K562 (cell line): ENCODE measurements at regions not wholly inside any gene's neighbourhood (a gene's known extent, or its start where the extent isn't known, plus 50 kb on each side); places are given as distances from the start of the nearest gene placed in this dataset.

Source experiments
- ATAC-seq: fragments of 200-7000 bp; cut with Tn5 transposase; 3 replicates; pipeline ENCODE4 v1.9.1; 2020; ENCODE audit warnings: moderate library complexity
- BruUV-seq: library from RNA; stranded (reverse); fragments of 400-500 nt; replicated peaks from 2 replicates; lab custom pipeline; 2021; lab: Mats Ljungman, UMichigan
- CTCF ChIA-PET: fragments of 300-600 bp; formaldehyde crosslinking; extraction: SDS; loops from one replicate; lab custom pipeline; 2021; ENCODE audit warnings: low intra/inter-chr PET ratio; lab: Yijun Ruan, JAX
- POLR2A ChIA-PET: fragments of 300-600, 350-650 bp; sonication (Branson Sonifier 250); formaldehyde crosslinking; extraction: SDS; loops from one replicate; lab custom pipeline; 2021; ENCODE audit warnings: antibody characterized with exemption, inconsistent platforms; lab: Yijun Ruan, JAX
- DNase-seq, 4 experiments: peaks; one replicate each; pipeline versions ENCODE4 v3.0.0 to v3.0.0-alpha.2; 2011 to 2018; ENCODE audit warnings: low spot score in 3 of 4, mixed read lengths in 3 of 4; ENCODE audit errors: extremely low read depth in 1 of 4
- FAIRE-seq: peaks from 2 replicates; lab custom pipeline; 2011; peaks lifted over from hg19 to GRCh38; lab: Jason Lieb, UNC
- H2AFZ ChIP-seq: 2 replicates; pipeline ENCODE4 v1.6.0; 2011; ENCODE audit warnings: low read depth, low read length, control low read depth, inconsistent platforms
- H3K27ac ChIP-seq: fragments of 200-600 bp; 3 replicates; pipeline ENCODE4 v1.8.0; 2011; ENCODE audit warnings: low read depth, mild to moderate bottlenecking, control low read depth, inconsistent platforms, low read length, moderate library complexity, mixed read lengths; ENCODE audit errors: extremely low read depth
- H3K27me3 ChIP-seq, 2 experiments: fragments of 300-600 bp in 1 of 2; 2 replicates in 1 of 2; 3 replicates in 1 of 2; pipeline versions ENCODE4 v1.6.0 to v1.8.0; 2011; ENCODE audit warnings: inconsistent platforms in 2 of 2, low read length in 2 of 2, mild to moderate bottlenecking in 1 of 2, mixed read lengths in 1 of 2, moderate library complexity in 1 of 2; ENCODE audit not compliant: control insufficient read depth in 2 of 2, insufficient read depth in 2 of 2
- H3K36me3 ChIP-seq: fragments of 300-600 bp; 3 replicates; pipeline ENCODE4 v1.8.0; 2011; ENCODE audit warnings: mild to moderate bottlenecking, low read length, inconsistent platforms; ENCODE audit not compliant: control insufficient read depth, insufficient read depth
- H3K4me1 ChIP-seq, 2 experiments: fragments of 200-600 bp in 1 of 2; replicated peaks in 1 of 2; 2 replicates in 1 of 2; 3 replicates in 1 of 2; pipeline versions ENCODE4 v1.5.1 to v1.8.0; 2011; ENCODE audit warnings: inconsistent platforms in 2 of 2, low read length in 2 of 2, mild to moderate bottlenecking in 1 of 2, mixed read lengths in 1 of 2, moderate library complexity in 1 of 2; ENCODE audit not compliant: control insufficient read depth in 2 of 2, insufficient read depth in 2 of 2
- H3K4me2 ChIP-seq: 2 replicates; pipeline ENCODE4 v1.6.1; 2011; ENCODE audit warnings: low read length, control low read depth, inconsistent platforms, mixed read lengths; ENCODE audit not compliant: insufficient read depth
- H3K4me3 ChIP-seq: fragments of 200-600 bp; sonication (generic), shearing (Covaris generic); 2 replicates; pipeline ENCODE4 v1.5.1; 2016; ENCODE audit warnings: control low read depth, inconsistent platforms
- H3K79me2 ChIP-seq: fragments of 200-600 bp; 3 replicates; pipeline ENCODE4 v1.8.0; 2011; ENCODE audit warnings: low read length, inconsistent platforms; ENCODE audit not compliant: control insufficient read depth, insufficient read depth
- H3K9ac ChIP-seq, 2 experiments: 2 replicates each; pipeline versions ENCODE4 v1.6.0 to v1.6.1; 2011; ENCODE audit warnings: low read depth in 2 of 2, low read length in 2 of 2, control low read depth in 1 of 2, inconsistent platforms in 1 of 2, mild to moderate bottlenecking in 1 of 2, mixed read lengths in 1 of 2; ENCODE audit not compliant: insufficient read depth in 1 of 2
- H3K9me1 ChIP-seq: one replicate; pipeline ENCODE4 v1.6.0; 2011; ENCODE audit warnings: inconsistent platforms, mild to moderate bottlenecking, low read length, moderate library complexity; ENCODE audit not compliant: control insufficient read depth, insufficient read depth
- H3K9me3 ChIP-seq: replicated peaks from 2 replicates; pipeline ENCODE4 v1.5.1; 2011; ENCODE audit warnings: low read depth, low read length, inconsistent platforms; ENCODE audit not compliant: control insufficient read depth, insufficient read depth
- H4K20me1 ChIP-seq: replicated peaks from 2 replicates; pipeline ENCODE4 v1.6.1; 2011; ENCODE audit warnings: low read length, inconsistent platforms, mixed read lengths; ENCODE audit not compliant: control insufficient read depth, insufficient read depth
- NFATC3 ChIP-seq: fragments of 450-650 bp; IDR thresholded peaks from 2 replicates; pipeline ENCODE4 v1.6.1; 2017; ENCODE audit warnings: mild to moderate bottlenecking
- ZBTB40 ChIP-seq, 2 experiments: fragments of 450-650 bp in 1 of 2; sonication (generic) in 1 of 2; formaldehyde crosslinking in 1 of 2; IDR thresholded peaks; 2 replicates each; pipeline versions ENCODE4 v1.7.1 to v1.9.0; 2016 to 2022; ENCODE audit warnings: inconsistent platforms in 1 of 2, mild to moderate bottlenecking in 1 of 2, missing genetic modification reagents in 1 of 2
- ZBTB9 ChIP-seq: fragments of 450-650 bp; formaldehyde crosslinking; IDR thresholded peaks from 2 replicates; pipeline ENCODE4 v1.4.0; 2020; ENCODE audit warnings: mild to moderate bottlenecking, moderate library complexity
- ZNF77 ChIP-seq: fragments of 250-450 bp; sonication (Bioruptor Pico); IDR thresholded peaks from 2 replicates; pipeline ENCODE4 v1.5.0; 2020
- whole genome bisulfite sequencing: fragments of 100-300 bp; shearing (Covaris generic); methylation state at CpG from one replicate; pipeline ENCODE4 v1.1.6; 2016; ENCODE audit warnings: low coverage, mixed read lengths; ENCODE audit not compliant: insufficient coverage; ENCODE audit errors: missing lambda C conversion rate; 5-methylcytosine and 5-hydroxymethylcytosine counted together
- in situ Hi-C: fragments of 300-500 bp; cut with MboI; formaldehyde crosslinking; loops from 4 replicates; pipeline ENCODE4 v1.15.0; 2018; ENCODE audit warnings: inconsistent platforms, mixed read lengths
- intact Hi-C: fragments of 100-400 bp; cut with micrococcal nuclease; formaldehyde crosslinking; loops from 2 replicates; pipeline ENCODE4 v1.14.2; 2022
- TF ChIP-seq, protein P1 (sequence below): fragments of 450-650 bp; conservative IDR thresholded peaks from 2 replicates; pipeline ENCODE4 v1.6.1; 2016; ENCODE audit warnings: missing genetic modification characterization, low read depth, mild to moderate bottlenecking, control low read depth, missing compliant biosample characterization
- TF ChIP-seq, protein P2 (sequence below): sonication (generic); formaldehyde crosslinking; IDR thresholded peaks from 2 replicates; pipeline ENCODE4 v1.8.1; 2023; ENCODE audit warnings: mild to moderate bottlenecking, missing genetic modification reagents

DNA sequence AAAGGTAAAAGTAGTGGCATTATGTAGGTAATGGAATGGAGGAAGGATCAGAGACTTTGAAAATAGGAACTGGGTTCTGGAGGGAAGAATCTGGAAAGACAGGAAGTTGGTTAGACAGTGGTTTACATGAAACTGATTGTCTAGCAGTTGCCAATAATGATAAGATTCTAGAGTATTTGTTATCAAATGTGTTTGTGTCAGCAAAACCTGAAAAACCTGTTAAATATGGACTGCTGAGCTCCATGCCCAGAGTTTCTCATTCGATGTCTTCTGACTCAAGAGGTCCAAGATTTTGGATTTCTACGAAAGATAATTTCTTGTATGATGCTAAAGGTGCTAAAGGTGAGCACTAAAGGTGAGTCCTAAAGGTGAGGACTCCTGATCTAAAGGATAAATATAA lies 515.0 kb upstream of the TUSC1 start:
- Histone ChIP-seq H3K4me1 (no peaks in the 10 kb centered on the region), H3K4me3 (no peak overlapping the region), H3K79me2 (no peaks in the 10 kb centered on the region), H4K20me1 (no peaks in the 10 kb centered on the region), H3K4me2 (no peak overlapping the region), H3K36me3 (no peaks in the 10 kb centered on the region), H2AFZ (no peak overlapping the region), H3K27me3 (no peaks in the 10 kb centered on the region), H3K9me3 (no peaks in the 10 kb centered on the region), H3K9ac (no peak overlapping the region), H3K9me1 (no peaks in the 10 kb centered on the region), H3K27ac (no peak overlapping the region)
- DNase-seq, result no peak
- ChIA-PET POLR2A (no interaction called here), CTCF (no interaction called here)
- in situ Hi-C loops, result no loop called here
- intact Hi-C loops, result no loop called here
- ATAC-seq, result no peak
- no TSS peak for BruUV-seq
- WGBS, result no CpG with 5 or more reads among the region's 2 CpGs
- no peak for FAIRE-seq
- no peak for TF ChIP-seq NFATC3
- TF ChIP-seq ZBTB40 (IDR thresholded peaks at IDR 0.05), result no peak
- no peak for TF ChIP-seq ZBTB40 (CRISPR knock-in tag; IDR thresholded peaks at IDR 0.05)
- TF ChIP-seq, protein P1, sequence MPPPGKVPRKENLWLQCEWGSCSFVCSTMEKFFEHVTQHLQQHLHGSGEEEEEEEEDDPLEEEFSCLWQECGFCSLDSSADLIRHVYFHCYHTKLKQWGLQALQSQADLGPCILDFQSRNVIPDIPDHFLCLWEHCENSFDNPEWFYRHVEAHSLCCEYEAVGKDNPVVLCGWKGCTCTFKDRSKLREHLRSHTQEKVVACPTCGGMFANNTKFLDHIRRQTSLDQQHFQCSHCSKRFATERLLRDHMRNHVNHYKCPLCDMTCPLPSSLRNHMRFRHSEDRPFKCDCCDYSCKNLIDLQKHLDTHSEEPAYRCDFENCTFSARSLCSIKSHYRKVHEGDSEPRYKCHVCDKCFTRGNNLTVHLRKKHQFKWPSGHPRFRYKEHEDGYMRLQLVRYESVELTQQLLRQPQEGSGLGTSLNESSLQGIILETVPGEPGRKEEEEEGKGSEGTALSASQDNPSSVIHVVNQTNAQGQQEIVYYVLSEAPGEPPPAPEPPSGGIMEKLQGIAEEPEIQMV (tag), result no peak
- TF ChIP-seq, protein P2, sequence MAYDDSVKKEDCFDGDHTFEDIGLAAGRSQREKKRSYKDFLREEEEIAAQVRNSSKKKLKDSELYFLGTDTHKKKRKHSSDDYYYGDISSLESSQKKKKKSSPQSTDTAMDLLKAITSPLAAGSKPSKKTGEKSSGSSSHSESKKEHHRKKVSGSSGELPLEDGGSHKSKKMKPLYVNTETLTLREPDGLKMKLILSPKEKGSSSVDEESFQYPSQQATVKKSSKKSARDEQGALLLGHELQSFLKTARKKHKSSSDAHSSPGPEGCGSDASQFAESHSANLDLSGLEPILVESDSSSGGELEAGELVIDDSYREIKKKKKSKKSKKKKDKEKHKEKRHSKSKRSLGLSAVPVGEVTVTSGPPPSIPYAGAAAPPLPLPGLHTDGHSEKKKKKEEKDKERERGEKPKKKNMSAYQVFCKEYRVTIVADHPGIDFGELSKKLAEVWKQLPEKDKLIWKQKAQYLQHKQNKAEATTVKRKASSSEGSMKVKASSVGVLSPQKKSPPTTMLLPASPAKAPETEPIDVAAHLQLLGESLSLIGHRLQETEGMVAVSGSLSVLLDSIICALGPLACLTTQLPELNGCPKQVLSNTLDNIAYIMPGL, result no peak
- TF ChIP-seq ZNF77 (CRISPR knock-in tag), result no peak
- no peak for TF ChIP-seq ZBTB9 (CRISPR knock-in tag)
